Forelimb muscle (tissue), 1 donor: ENCODE measurements at regions not wholly inside any gene's neighbourhood (a gene's known extent, or its start where the extent isn't known, plus 50 kb on each side); places are given as distances from the start of the nearest gene placed in this dataset.

Experiments
- DNase-seq: peaks from one replicate; pipeline ENCODE4 v3.0.0-alpha.2; 2013; ENCODE audit warnings: low read depth

- DNase-seq: no peak
Observed at GRCh38 chr2:221088506-221088905, 483.6 kb downstream of the EPHA4 start.

- no peak for DNase-seq
Observed at GRCh38 chr2:221095356-221095755, 476.7 kb downstream of the EPHA4 start.

GRCh38 chr2:221096706-221097567 lies 475.2 kb downstream of the EPHA4 start:
- no peak for DNase-seq

GRCh38 chr2:221097568-221097915 lies 474.6 kb downstream of the EPHA4 start:
- no peak for DNase-seq

- no peak for DNase-seq
Observed at GRCh38 chr2:221097949-221098348, 474.2 kb downstream of the EPHA4 start.

GRCh38 chr2:221100467-221101089 lies 471.5 kb downstream of the EPHA4 start:
- DNase-seq: no peak

GRCh38 chr2:221102896-221103688 lies 469.0 kb downstream of the EPHA4 start:
- no peak for DNase-seq

GRCh38 chr2:221103930-221104329 lies 468.2 kb downstream of the EPHA4 start:
- DNase-seq: no peak

GRCh38 chr2:221104361-221104811 lies 467.7 kb downstream of the EPHA4 start:
- no peak for DNase-seq

- no peak for DNase-seq
Observed at GRCh38 chr2:221106241-221106640, 465.9 kb downstream of the EPHA4 start.

GRCh38 chr2:221107424-221107823 lies 464.7 kb downstream of the EPHA4 start:
- DNase-seq: no peak

GRCh38 chr2:221109552-221109951 lies 462.6 kb downstream of the EPHA4 start:
- no peak for DNase-seq

- DNase-seq: no peak
Observed at GRCh38 chr2:221111739-221112138, 460.4 kb downstream of the EPHA4 start.

- DNase-seq: no peak
Observed at GRCh38 chr2:221112744-221113143, 459.4 kb downstream of the EPHA4 start.

GRCh38 chr2:221115944-221116343 lies 456.2 kb downstream of the EPHA4 start:
- no peak for DNase-seq

- DNase-seq: no peak
Observed at GRCh38 chr2:221120643-221121042, 451.5 kb downstream of the EPHA4 start.

GRCh38 chr2:221123396-221123795 lies 448.7 kb downstream of the EPHA4 start:
- no peak for DNase-seq

- no peak for DNase-seq
Observed at GRCh38 chr2:221124532-221125240, 447.4 kb downstream of the EPHA4 start.

GRCh38 chr2:221125691-221126090 lies 446.4 kb downstream of the EPHA4 start:
- DNase-seq: no peak

GRCh38 chr2:221129657-221130056 lies 442.4 kb downstream of the EPHA4 start:
- DNase-seq: no peak

- no peak for DNase-seq
Observed at GRCh38 chr2:221130431-221130830, 441.7 kb downstream of the EPHA4 start.

- no peak for DNase-seq
Observed at GRCh38 chr2:221133941-221134340, 438.2 kb downstream of the EPHA4 start.
